ENCODE measurements at regions not wholly inside any gene's neighbourhood (a gene's known extent, or its start where the extent isn't known, plus 50 kb on each side); places are given as distances from the start of the nearest gene placed in this dataset.

- peak overlapping the region in 1 of 2 donors; percentile 80 for H3K9ac ChIP-seq (ENCODE audit: insufficient read depth in 1 of 2, low read length in 2 of 2)
- WGBS, 2 donors = 10 to 18% methylated on average over 3 of the region's 3 CpGs
- TF ChIP-seq, protein P1, sequence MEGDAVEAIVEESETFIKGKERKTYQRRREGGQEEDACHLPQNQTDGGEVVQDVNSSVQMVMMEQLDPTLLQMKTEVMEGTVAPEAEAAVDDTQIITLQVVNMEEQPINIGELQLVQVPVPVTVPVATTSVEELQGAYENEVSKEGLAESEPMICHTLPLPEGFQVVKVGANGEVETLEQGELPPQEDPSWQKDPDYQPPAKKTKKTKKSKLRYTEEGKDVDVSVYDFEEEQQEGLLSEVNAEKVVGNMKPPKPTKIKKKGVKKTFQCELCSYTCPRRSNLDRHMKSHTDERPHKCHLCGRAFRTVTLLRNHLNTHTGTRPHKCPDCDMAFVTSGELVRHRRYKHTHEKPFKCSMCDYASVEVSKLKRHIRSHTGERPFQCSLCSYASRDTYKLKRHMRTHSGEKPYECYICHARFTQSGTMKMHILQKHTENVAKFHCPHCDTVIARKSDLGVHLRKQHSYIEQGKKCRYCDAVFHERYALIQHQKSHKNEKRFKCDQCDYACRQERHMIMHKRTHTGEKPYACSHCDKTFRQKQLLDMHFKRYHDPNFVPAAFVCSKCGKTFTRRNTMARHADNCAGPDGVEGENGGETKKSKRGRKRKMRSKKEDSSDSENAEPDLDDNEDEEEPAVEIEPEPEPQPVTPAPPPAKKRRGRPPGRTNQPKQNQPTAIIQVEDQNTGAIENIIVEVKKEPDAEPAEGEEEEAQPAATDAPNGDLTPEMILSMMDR (IDR thresholded peaks at IDR 0.05; ENCODE audit: control extremely low read depth, extremely low read depth) = no peak
Measured at GRCh38 chr9:13568405-13568804, 288.9 kb upstream of the MPDZ start.

GRCh38 chr9:13567833-13568232 lies 288.3 kb upstream of the MPDZ start:
- 69 to 75% methylated on average over 4 of the region's 4 CpGs for WGBS, 2 donors
- H3K27ac ChIP-seq (ENCODE audit: low read depth in 1 of 2, low read length in 1 of 2) = no peak overlapping the region
- no peak overlapping the region for H3K9ac ChIP-seq (ENCODE audit: insufficient read depth in 1 of 2, low read length in 2 of 2)
- no peaks in the 10 kb centered on the region for H3K9me3 ChIP-seq (ENCODE audit: control insufficient read depth in 4 of 4, insufficient read depth in 3 of 4, low read length in 3 of 4)
- TF ChIP-seq, protein P1 (IDR thresholded peaks at IDR 0.05; ENCODE audit: control extremely low read depth, extremely low read depth) = no peak
- H3K4me1 ChIP-seq (ENCODE audit: control insufficient read depth in 5 of 5, insufficient read depth in 5 of 5, low read length in 5 of 5) = peaks cover 2 to 36% (median 10%) of the 10 kb centered on the region in 5 donors
- H3K4me3 ChIP-seq = no peak overlapping the region
- no peak for ATAC-seq (ENCODE audit: insufficient read depth, low FRiP score)
- H3K27me3 ChIP-seq (ENCODE audit: control insufficient read depth in 3 of 3, insufficient read depth in 3 of 3, low read length in 2 of 3) = no peaks in the 10 kb centered on the region
- peak in 2 of 3 donors; percentile 61 to 65 for DNase-seq
- no peaks in the 10 kb centered on the region for H3K36me3 ChIP-seq (ENCODE audit: control insufficient read depth in 4 of 4, insufficient read depth in 4 of 4, low read length in 4 of 4)

More at GRCh38 chr9:13568405-13568804, 288.9 kb upstream of the MPDZ start:
- no peak overlapping the region for H3K4me3 ChIP-seq
- no peaks in the 10 kb centered on the region for H3K36me3 ChIP-seq (ENCODE audit: control insufficient read depth in 4 of 4, insufficient read depth in 4 of 4, low read length in 4 of 4)
- H3K27me3 ChIP-seq (ENCODE audit: control insufficient read depth in 3 of 3, insufficient read depth in 3 of 3, low read length in 2 of 3) = no peaks in the 10 kb centered on the region
- ATAC-seq (ENCODE audit: insufficient read depth, low FRiP score) (no peak), DNase-seq (peak; percentile 31 to 68 (median 46))
- H3K27ac ChIP-seq (ENCODE audit: low read depth in 1 of 2, low read length in 1 of 2) = peak overlapping the region; percentile 70 to 73
- H3K4me1 ChIP-seq (ENCODE audit: control insufficient read depth in 5 of 5, insufficient read depth in 5 of 5, low read length in 5 of 5) = peaks cover 2 to 36% (median 10%) of the 10 kb centered on the region in 5 donors
- H3K9me3 ChIP-seq (ENCODE audit: control insufficient read depth in 4 of 4, insufficient read depth in 3 of 4, low read length in 3 of 4) = no peaks in the 10 kb centered on the region

DNA sequence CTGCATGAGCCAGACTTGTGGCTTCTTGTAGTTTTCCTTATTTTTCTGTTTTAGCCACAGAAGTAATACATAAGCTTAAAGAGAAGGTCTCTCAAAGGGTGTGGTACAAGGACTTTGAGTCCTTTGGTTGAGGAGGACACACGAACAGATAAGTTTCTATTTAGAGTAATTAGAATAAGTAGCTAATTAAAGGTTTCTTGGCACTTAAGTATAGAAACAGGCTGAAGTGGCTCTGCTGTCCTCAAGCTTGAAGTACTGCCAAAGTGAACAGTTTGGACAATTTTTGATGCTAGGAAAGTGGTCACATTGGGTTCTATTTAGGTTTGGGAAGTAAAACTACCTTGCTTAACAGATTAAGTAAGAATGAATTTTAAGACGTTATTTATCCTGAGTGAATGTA lies 278.3 kb upstream of the MPDZ start:
- ATAC-seq (ENCODE audit: insufficient read depth, low FRiP score) (no peak), DNase-seq (no peak)
- Histone ChIP-seq H3K27me3 (ENCODE audit: control insufficient read depth in 3 of 3, insufficient read depth in 3 of 3, low read length in 2 of 3) (no peaks in the 10 kb centered on the region), H3K9me3 (ENCODE audit: control insufficient read depth in 4 of 4, insufficient read depth in 3 of 4, low read length in 3 of 4) (no peaks in the 10 kb centered on the region), H3K27ac (ENCODE audit: low read depth in 1 of 2, low read length in 1 of 2) (peak overlapping the region in 1 of 2 donors; percentile 33), H3K4me3 (no peak overlapping the region), H3K4me1 (ENCODE audit: control insufficient read depth in 5 of 5, insufficient read depth in 5 of 5, low read length in 5 of 5) (peaks cover 0 to 25% (median 5%) of the 10 kb centered on the region in 5 donors), H3K9ac (ENCODE audit: insufficient read depth in 1 of 2, low read length in 2 of 2) (no peak overlapping the region), H3K36me3 (ENCODE audit: control insufficient read depth in 4 of 4, insufficient read depth in 4 of 4, low read length in 4 of 4) (no peaks in the 10 kb centered on the region)
- WGBS, 2 donors = 53 to 58% methylated on average over 2 of the region's 2 CpGs
- TF ChIP-seq, protein P1 (IDR thresholded peaks at IDR 0.05; ENCODE audit: control extremely low read depth, extremely low read depth) = no peak

DNA sequence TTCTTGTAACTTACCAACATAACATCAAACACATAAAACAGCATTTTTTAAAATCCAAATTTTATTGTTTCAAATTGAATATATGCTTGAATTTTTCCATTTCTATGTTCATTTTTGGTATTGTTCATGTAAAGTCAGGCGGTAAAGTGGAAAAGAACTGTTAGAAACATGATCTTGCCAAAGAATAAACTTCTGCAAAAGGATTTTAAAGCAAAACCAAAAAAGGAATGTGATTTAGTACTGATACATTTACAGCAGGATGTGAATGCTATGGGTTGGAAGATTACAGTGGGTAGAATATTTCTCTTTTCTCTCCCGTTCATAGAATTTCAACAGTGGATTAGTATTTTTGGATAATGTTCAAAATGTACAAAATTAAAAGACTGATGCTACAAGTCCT lies 277.2 kb upstream of the MPDZ start:
- Histone ChIP-seq H3K27me3 (ENCODE audit: control insufficient read depth in 3 of 3, insufficient read depth in 3 of 3, low read length in 2 of 3) (no peaks in the 10 kb centered on the region), H3K36me3 (ENCODE audit: control insufficient read depth in 4 of 4, insufficient read depth in 4 of 4, low read length in 4 of 4) (no peaks in the 10 kb centered on the region), H3K9ac (ENCODE audit: insufficient read depth in 1 of 2, low read length in 2 of 2) (no peak overlapping the region), H3K27ac (ENCODE audit: low read depth in 1 of 2, low read length in 1 of 2) (no peak overlapping the region), H3K4me1 (ENCODE audit: control insufficient read depth in 5 of 5, insufficient read depth in 5 of 5, low read length in 5 of 5) (peaks cover 0 to 21% (median 5%) of the 10 kb centered on the region in 5 donors), H3K4me3 (no peak overlapping the region), H3K9me3 (ENCODE audit: control insufficient read depth in 4 of 4, insufficient read depth in 3 of 4, low read length in 3 of 4) (no peaks in the 10 kb centered on the region)
- ATAC-seq (ENCODE audit: insufficient read depth, low FRiP score) = no peak
- TF ChIP-seq, protein P1 (IDR thresholded peaks at IDR 0.05; ENCODE audit: control extremely low read depth, extremely low read depth) = no peak
- WGBS, 2 donors = 76 to 77% methylated on average over 2 of the region's 2 CpGs
- DNase-seq = peak in 1 of 3 donors; percentile 31
